Epidermal melanocyte (primary cell): ENCODE measurements at regions not wholly inside any gene's neighbourhood (a gene's known extent, or its start where the extent isn't known, plus 50 kb on each side); places are given as distances from the start of the nearest gene placed in this dataset.
"Not testable (repeated sequence)": the region's sequence is repeated elsewhere in the genome, so short reads cannot be mapped to it uniquely, and the experiment has no call there.

Source experiments
- DNase-seq: peaks from one replicate; pipeline ENCODE4 v3.0.0; 2011; ENCODE audit warnings: low spot score; ENCODE audit not compliant: insufficient read length

- no peak for DNase-seq
These were observed 908.5 kb downstream of the BRD1 start for GRCh38 chr22:48919187-48919590.

- no peak for DNase-seq
These were observed 909.0 kb downstream of the BRD1 start for GRCh38 chr22:48918585-48919186.

GRCh38 chr22:48912356-48913066 lies 915.2 kb downstream of the BRD1 start:
- not testable (repeated sequence) for DNase-seq

GRCh38 chr22:48911647-48912046 lies 916.0 kb downstream of the BRD1 start:
- not testable (repeated sequence) for DNase-seq

DNA sequence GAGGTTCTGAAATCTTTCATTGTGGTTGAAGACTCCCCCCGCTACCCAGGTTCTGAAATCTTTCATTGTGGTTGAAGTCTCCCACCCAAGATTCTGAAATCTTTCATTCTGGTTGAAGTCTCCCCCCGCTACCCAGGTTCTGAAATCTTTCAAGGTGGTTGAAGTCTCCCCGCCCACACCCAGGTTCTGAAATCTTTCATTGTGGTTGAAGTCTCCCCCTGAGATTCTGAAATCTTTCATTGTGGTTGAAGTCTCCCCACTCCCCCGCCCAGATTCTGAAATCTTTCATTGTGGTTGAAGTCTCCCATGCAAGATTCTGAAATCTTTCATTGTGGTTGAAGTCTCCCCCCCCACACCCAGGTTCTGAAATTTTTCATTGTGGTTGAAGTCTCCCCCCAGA lies 916.6 kb downstream of the BRD1 start:
- not testable (repeated sequence) for DNase-seq

DNA sequence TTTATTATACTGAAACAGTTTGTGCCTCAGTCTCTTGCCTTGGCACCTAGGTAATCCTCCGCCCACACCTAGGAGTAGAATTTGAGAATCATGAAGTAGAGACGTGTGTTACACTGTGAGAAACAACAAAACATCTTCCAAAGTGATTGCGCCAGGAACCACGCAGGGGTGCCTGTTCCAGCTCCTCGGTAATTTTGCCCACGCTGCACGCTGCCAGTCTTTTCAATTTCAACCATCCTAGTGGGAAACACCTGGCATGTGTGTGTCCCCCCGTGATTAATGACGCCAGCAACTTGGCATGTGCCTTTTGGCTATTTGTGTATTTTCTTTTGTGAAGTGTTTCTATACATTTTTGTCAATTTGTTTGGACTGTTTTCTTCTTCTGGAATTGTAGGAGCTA lies 919.1 kb downstream of the BRD1 start:
- no peak for DNase-seq

DNA sequence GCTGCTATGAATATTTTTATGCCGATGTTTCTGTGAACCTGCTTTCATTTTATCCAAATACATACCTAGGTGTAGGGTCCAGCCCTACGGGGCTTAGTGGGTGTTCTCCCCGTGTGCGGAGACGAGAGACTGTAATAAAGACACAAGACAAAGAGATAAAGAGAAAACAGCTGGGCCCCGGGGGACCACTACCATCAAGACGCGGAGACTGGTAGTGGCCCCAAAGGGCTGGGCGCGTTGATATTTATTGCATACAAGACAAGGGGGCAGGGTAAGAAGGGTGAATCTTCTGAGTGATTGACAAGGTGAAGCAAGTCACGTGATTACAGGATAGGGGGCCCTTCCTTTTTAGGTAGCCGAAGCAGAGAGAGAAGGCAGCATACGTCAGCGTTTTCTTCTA lies 920.1 kb downstream of the BRD1 start:
- no peak for DNase-seq

DNA sequence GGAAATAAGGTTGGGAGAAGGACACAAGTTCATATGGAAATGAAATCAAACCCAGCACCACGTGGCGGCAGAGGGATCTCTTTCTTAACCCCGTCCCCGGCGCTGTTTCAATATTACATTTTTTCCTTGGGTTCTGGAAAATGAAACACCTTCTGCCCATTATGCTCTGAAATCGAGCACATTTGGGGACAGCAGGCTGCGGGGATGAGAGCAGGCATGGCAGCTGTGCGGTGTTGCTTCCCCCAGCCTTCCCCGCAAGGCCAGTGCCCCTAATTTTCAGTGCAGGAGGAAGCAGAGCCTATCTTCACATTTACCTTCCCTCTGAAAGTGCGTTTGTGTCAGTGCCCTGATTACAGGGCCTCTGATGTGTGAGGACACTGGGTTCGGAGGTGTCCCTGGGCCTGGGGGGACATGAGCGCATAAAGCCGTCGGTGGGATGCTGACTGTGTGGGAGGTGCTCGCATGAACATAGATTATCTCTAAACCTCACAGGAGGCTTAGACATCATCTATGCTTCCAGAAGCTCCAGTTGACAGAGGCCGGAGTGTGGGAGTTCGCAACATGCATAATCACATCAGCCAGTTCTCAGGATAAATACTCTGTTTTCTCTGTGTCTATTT lies 921.3 kb downstream of the BRD1 start:
- DNase-seq, result no peak

DNA sequence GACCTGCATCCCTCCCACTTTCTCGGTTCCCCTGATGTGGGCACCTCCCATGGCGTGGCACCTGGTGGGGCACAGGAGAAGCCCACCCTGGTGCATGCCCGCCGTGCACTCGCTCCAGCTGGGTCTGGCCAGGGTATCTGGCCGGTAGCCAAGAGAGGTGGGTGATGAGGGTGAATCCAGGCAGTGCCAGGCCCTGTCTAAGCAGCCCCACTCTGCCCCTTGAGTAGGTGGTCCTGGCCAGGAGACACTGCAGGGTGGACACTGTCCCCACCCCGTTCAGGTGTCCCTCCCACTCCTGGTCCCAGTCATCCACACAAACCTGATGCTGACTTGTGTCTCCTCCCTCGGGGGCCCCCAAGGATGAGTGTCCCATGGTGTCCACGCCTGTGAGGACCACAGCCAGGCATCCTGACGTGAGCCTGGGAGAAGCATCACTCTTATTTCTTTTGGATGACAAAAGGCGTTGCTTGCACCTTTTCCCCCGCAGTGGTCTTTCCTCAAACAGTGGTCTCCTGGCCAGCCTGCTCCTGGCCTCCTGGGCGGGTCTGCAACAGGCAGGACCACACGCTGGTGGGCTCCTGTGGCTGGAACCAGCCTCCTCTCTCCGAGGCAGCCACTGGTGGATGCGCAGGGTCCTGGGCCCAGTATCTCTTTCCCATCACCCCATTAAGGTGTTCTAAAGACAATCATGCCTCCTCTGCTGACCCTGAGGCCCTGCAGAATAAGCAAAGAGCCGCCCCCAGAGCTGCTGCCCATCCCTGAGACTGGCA lies 922.3 kb downstream of the BRD1 start:
- no peak for DNase-seq

DNA sequence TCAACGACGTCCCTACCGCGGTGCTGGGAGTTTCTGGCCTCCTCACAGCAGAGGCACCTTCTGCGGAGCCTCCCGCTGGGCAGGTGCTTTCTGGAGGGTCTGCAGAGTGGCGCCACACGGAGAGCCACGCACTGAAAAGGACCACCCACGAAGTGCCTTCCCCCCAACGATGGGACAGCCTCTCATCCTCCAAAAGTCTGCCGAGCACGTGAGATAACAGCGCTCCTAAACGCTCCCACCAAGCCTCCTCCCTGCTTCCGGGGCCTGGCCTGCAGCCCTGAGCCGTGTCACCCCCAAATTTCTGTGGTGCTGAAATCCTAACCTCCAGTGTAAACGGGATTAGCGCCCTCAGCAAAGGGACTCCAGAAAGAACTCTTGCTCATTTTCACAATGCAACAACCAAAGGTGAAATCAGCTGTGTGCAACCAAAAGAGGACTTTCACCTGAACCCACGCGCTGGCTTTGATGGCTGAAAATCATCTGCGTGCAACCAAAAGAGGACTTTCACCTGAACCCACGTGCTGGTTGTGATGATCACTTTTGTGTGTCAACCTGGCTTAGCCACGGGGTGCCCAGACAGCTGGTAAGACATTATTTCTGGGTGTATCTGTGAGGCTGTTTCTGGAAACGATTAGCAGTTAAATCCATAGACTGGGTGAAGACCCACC lies 924.6 kb downstream of the BRD1 start:
- no peak for DNase-seq

DNA sequence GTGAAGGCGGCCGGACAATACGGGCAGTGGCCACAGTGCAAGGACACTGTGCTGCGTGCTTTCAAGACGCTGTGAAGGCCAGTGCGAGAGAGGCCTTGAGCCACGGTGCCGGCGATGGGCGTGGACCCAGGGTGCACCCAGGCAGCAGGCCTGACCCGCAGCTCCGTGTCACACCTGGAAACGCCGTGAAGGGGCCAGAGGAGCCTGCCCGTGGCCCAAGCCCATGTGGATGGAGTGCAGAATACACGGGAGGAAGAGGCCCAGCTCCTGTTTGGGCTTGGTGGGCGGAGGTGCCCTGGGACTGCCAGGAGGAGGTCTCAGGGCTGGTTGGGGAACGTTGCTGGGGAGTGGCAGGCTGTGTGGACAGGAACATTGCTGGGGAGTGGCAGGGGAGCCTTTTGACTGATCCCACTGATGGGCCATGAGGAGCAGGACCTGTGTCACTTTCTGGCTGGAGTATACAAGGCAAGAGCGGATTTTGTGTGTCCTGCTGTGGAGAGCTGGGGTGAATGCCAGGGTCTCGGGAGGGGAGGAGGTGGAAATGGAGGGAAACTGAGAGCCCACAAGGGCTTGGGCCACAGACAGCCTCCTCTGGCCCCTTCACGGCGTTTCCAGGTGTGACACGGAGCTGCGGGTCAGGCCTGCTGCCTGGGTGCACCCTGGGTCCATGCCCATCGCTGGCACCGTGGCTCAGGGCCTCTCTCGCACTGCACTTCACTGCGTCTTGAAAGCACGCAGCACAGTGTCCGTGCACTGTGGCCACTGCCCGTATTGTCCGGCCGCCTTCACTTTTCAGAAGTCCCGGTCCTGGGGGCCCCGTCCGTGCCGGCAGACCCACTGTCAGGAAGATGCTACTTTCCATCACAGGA lies 925.4 kb downstream of the BRD1 start:
- no peak for DNase-seq

GRCh38 chr22:48901324-48901723 lies 926.3 kb downstream of the BRD1 start:
- no peak for DNase-seq

DNA sequence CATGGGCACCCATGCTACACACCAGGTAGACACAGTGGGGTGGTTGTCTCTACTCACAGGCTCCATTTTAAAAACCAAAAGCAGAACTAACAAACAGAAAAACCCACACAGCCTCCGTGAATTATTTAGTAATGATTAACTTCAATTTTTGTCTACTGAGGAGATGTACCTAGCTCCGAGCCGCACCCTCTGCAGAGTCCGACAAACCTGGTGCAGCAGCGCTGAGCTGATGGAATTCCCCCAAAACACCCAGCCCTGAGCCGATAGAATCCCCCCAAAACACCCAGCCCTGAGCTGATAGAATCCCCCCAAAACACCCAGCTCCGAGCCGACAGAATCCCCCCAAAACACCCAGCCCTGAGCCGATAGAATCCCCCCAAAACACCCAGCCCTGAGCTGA lies 927.0 kb downstream of the BRD1 start:
- DNase-seq, result no peak

DNA sequence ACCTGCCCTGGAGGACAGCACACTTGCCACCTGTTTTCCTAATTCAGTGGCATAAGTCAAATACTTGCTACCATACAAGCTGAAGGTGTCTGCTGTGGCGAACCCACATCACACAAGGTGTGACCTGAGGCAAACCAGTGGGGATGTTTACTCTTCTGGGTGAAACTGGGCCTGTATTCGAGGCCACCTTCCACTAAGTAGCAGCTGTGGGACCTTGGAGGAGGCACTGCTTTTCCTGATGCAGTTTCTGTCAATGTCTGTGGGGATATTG lies 927.4 kb downstream of the BRD1 start:
- DNase-seq, result no peak

- no peak for DNase-seq
These were observed 927.9 kb downstream of the BRD1 start for GRCh38 chr22:48899523-48900326.

- no peak for DNase-seq
These were observed 929.0 kb downstream of the BRD1 start for GRCh38 chr22:48898524-48899250.

GRCh38 chr22:48897645-48898370 lies 929.9 kb downstream of the BRD1 start:
- DNase-seq, result no peak

DNA sequence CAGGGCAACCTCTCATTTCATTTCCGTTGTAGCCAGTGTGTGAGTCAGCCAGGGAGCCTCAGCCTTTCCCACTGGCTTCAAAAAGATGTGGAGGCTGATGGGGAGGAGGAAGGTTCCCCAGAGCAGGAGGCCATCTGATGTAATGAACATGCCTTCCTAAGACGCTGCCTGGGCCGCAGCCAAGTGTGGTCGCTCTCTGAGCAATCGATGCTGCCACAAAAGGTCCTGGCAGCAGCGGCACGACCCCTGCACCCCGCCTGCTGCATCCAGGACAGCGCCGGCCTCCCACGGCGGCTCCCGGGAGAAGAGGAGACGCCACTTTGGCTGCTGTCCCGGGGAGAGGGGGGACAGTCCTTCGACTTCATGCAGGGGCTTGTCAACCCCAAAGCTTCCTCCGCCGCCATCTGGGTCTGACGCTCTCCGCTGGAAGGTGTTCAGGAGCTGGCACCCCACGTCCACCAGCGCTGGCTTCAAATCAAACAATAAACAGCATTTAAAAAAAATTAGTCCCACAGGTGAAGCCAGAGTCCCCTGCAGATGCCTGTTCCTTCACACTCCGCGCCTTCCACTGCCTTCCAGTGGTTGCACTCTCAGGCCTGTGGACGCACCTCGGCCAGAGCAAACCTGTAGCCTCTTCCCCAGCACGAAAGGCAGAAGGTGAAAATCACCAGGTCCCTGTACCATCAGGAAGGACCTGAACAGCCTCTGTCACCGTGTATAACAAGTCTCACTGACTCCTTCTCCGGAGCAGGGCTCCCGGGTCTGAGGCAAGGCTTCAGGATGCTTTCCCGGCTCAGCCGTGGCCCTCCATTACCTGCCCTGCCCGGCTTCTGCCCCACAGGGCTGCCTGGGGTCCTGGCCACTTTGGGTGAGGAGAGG lies 930.7 kb downstream of the BRD1 start:
- DNase-seq, result no peak
